Choroid plexus epithelial cell (primary cell): ENCODE measurements at regions not wholly inside any gene's neighbourhood (a gene's known extent, or its start where the extent isn't known, plus 50 kb on each side); places are given as distances from the start of the nearest gene placed in this dataset.

ENCODE experiments used
- DNase-seq: peaks from one replicate; pipeline ENCODE4 v3.0.0-alpha.2; 2010; ENCODE audit warnings: low read depth
- H3K4me3 ChIP-seq: 2 replicates; pipeline ENCODE4 v1.5.1; 2011; ENCODE audit warnings: low read depth, mild to moderate bottlenecking, control low read depth, low read length, moderate library complexity
- CTCF ChIP-seq: conservative IDR thresholded peaks from 2 replicates; pipeline ENCODE4 v1.5.1; 2011; ENCODE audit warnings: low read depth, mild to moderate bottlenecking, control low read depth, inconsistent platforms, low read length, moderate library complexity

GRCh38 chr1:81406292-81406999 is 394.3 kb upstream of the ADGRL2 start:
- DNase-seq = no peak
- H3K4me3 ChIP-seq = no peak overlapping the region
- TF ChIP-seq CTCF = no peak

GRCh38 chr1:81398041-81398440 is 402.7 kb upstream of the ADGRL2 start:
- H3K4me3 ChIP-seq = no peak overlapping the region
- TF ChIP-seq CTCF = no peak
- DNase-seq = no peak

DNA sequence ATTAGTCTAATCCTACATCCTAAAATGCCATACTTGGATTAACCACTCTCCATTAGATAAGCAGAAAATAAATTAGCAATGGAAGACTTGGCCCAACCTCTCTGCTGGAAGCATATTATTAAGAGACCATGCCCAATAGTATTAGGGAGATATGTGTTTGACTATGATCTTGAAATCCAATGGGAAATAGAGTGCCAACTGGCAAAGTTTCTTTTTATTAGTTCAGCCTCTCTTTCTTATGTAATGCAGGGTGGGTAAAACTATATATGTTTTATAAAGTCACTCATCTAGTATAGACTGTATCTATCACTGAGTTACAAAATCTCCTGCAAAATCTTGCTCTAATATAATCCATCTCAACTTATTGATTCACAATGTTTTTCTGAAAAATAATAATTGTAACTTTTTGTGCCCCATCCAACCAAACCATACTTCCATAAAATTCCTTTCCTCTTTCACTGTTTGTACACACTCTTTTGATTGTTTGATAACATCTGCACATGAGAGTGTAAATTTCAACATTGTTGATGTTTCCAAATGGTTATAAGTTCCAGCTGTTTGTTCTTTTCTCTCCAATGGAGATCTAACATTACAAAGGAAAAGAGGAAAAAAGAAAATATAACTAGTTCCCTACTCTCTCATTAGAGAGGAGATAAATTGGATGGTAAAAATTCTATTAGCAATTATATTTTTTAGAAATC is 408.1 kb upstream of the ADGRL2 start:
- TF ChIP-seq CTCF = no peak
- H3K4me3 ChIP-seq = no peak overlapping the region
- no peak for DNase-seq

- TF ChIP-seq CTCF = no peak
- H3K4me3 ChIP-seq = no peak overlapping the region
- DNase-seq = peak; percentile 3
Measured at GRCh38 chr1:81391125-81391828, 409.5 kb upstream of the ADGRL2 start.

DNA sequence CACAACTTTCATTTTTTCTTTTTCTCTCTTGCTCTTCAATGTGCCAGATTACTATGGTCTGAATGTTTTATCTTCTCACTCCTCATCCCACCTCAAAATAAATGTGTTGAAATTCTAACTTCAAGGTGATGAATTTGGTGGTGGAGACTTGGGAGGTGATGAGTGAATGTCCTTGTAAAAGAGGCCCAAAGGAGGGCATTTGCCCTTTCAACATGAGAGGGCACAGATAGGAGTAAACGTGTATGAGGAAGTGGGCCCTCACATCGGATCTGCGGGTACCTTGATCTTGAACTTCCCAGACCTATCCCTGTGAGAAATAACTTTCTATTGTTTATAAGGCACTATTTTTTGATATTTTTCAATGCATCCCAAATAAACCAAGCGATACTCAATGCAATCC is 412.3 kb upstream of the ADGRL2 start:
- no peak for DNase-seq
- H3K4me3 ChIP-seq = no peak overlapping the region
- no peak for TF ChIP-seq CTCF

DNA sequence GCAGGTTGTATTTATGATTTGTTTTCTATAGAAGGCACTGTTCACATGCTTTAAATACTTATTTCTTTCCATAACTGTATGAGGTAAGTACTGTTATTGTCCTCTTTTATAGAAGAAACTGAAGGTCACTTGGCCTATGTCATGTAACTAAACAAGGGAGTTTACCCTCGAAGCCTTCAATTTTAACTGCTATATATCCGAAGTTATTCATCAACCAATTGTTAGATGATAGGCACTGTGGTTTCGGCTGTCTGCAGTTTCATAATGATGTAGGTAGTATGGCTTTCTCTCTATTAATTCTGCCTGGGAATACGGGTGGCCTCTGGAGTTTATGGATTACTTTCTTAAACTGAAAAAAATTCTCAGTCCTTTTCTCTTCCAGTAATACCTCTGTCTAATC is 413.3 kb upstream of the ADGRL2 start:
- no peak for DNase-seq
- no peak for TF ChIP-seq CTCF
- no peak overlapping the region for H3K4me3 ChIP-seq
